Ammon's horn (tissue), 1 donor: ENCODE measurements at regions not wholly inside any gene's neighbourhood (a gene's known extent, or its start where the extent isn't known, plus 50 kb on each side); places are given as distances from the start of the nearest gene placed in this dataset.
"Not testable (repeated sequence)": the region's sequence is repeated elsewhere in the genome, so short reads cannot be mapped to it uniquely, and the experiment has no call there.

ENCODE experiments used
- DNase-seq: peaks from one replicate; pipeline ENCODE4 v3.0.0-alpha.2; 2016; ENCODE audit warnings: low spot score

- no peak for DNase-seq
Measured at GRCh38 chr5:28399211-28399610, 1360.8 kb upstream of the CDH9 start.

- no peak for DNase-seq
Measured at GRCh38 chr5:28398185-28398584, 1359.8 kb upstream of the CDH9 start.

GRCh38 chr5:28397502-28397941 is 1359.1 kb upstream of the CDH9 start:
- DNase-seq = no peak

GRCh38 chr5:28391277-28391676 is 1352.9 kb upstream of the CDH9 start:
- DNase-seq = no peak

- DNase-seq = no peak
Measured at GRCh38 chr5:28390341-28390740, 1352.0 kb upstream of the CDH9 start.

GRCh38 chr5:28389727-28390126 is 1351.3 kb upstream of the CDH9 start:
- not testable (repeated sequence) for DNase-seq

GRCh38 chr5:28388428-28388827 is 1350.0 kb upstream of the CDH9 start:
- no peak for DNase-seq

GRCh38 chr5:28386712-28387111 is 1348.3 kb upstream of the CDH9 start:
- no peak for DNase-seq

- no peak for DNase-seq
Measured at GRCh38 chr5:28380167-28380566, 1341.8 kb upstream of the CDH9 start.

- DNase-seq = no peak
Measured at GRCh38 chr5:28374492-28374967, 1336.1 kb upstream of the CDH9 start.

GRCh38 chr5:28370896-28371295 is 1332.5 kb upstream of the CDH9 start:
- DNase-seq = no peak

GRCh38 chr5:28369418-28369817 is 1331.0 kb upstream of the CDH9 start:
- DNase-seq = no peak

- DNase-seq = no peak
Measured at GRCh38 chr5:28355831-28356230, 1317.4 kb upstream of the CDH9 start.

GRCh38 chr5:28346696-28347095 is 1308.3 kb upstream of the CDH9 start:
- DNase-seq = no peak

GRCh38 chr5:28344836-28345433 is 1306.5 kb upstream of the CDH9 start:
- no peak for DNase-seq

GRCh38 chr5:28329176-28329575 is 1290.8 kb upstream of the CDH9 start:
- no peak for DNase-seq

GRCh38 chr5:28328681-28329080 is 1290.3 kb upstream of the CDH9 start:
- peak; percentile 7 for DNase-seq

GRCh38 chr5:28324174-28324573 is 1285.8 kb upstream of the CDH9 start:
- DNase-seq = no peak

- DNase-seq = no peak
Measured at GRCh38 chr5:28313953-28314352, 1275.6 kb upstream of the CDH9 start.

GRCh38 chr5:28313321-28313951 is 1275.0 kb upstream of the CDH9 start:
- DNase-seq = no peak

- no peak for DNase-seq
Measured at GRCh38 chr5:28310696-28311095, 1272.3 kb upstream of the CDH9 start.

GRCh38 chr5:28305891-28306290 is 1267.5 kb upstream of the CDH9 start:
- no peak for DNase-seq

GRCh38 chr5:28301712-28302111 is 1263.3 kb upstream of the CDH9 start:
- no peak for DNase-seq
